Hindlimb muscle (tissue), 1 donor: ENCODE measurements at regions not wholly inside any gene's neighbourhood (a gene's known extent, or its start where the extent isn't known, plus 50 kb on each side); places are given as distances from the start of the nearest gene placed in this dataset.
"Not testable (repeated sequence)": the region's sequence is repeated elsewhere in the genome, so short reads cannot be mapped to it uniquely, and the experiment has no call there.

Source experiments
- DNase-seq: peaks from one replicate; pipeline ENCODE4 v3.0.0-alpha.2; 2013

- no peak for DNase-seq
Measured at GRCh38 chr1:232579958-232580941, 49.7 kb downstream of the SIPA1L2 start.

- no peak for DNase-seq
Measured at GRCh38 chr1:232579466-232579865, 50.5 kb downstream of the SIPA1L2 start.

- DNase-seq = no peak
Measured at GRCh38 chr1:232578651-232579195, 51.2 kb downstream of the SIPA1L2 start.

GRCh38 chr1:232577772-232578171, 52.2 kb downstream of the SIPA1L2 start:
- DNase-seq = no peak

- DNase-seq = no peak
Measured at GRCh38 chr1:232576537-232576936, 53.4 kb downstream of the SIPA1L2 start.

GRCh38 chr1:232575763-232576040, 54.2 kb downstream of the SIPA1L2 start:
- DNase-seq = no peak

GRCh38 chr1:232574889-232575762, 54.8 kb downstream of the SIPA1L2 start:
- DNase-seq = no peak

GRCh38 chr1:232574077-232574476, 55.9 kb downstream of the SIPA1L2 start:
- no peak for DNase-seq

- no peak for DNase-seq
Measured at GRCh38 chr1:232571523-232571922, 58.4 kb downstream of the SIPA1L2 start.

- DNase-seq = no peak
Measured at GRCh38 chr1:232570007-232570406, 59.9 kb downstream of the SIPA1L2 start.

GRCh38 chr1:232569554-232569921, 60.4 kb downstream of the SIPA1L2 start:
- not testable (repeated sequence) for DNase-seq

GRCh38 chr1:232568906-232569553, 60.9 kb downstream of the SIPA1L2 start:
- DNase-seq = no peak

- DNase-seq = no peak
Measured at GRCh38 chr1:232568331-232568852, 61.5 kb downstream of the SIPA1L2 start.

GRCh38 chr1:232566093-232566492, 63.8 kb downstream of the SIPA1L2 start:
- DNase-seq = no peak

GRCh38 chr1:232562855-232563510, 67.0 kb downstream of the SIPA1L2 start:
- DNase-seq = no peak

GRCh38 chr1:232561381-232561780, 68.6 kb downstream of the SIPA1L2 start:
- no peak for DNase-seq

- no peak for DNase-seq
Measured at GRCh38 chr1:232560940-232561339, 69.0 kb downstream of the SIPA1L2 start.

- DNase-seq = no peak
Measured at GRCh38 chr1:232558954-232559353, 71.0 kb downstream of the SIPA1L2 start.

GRCh38 chr1:232557502-232558191, 72.3 kb downstream of the SIPA1L2 start:
- no peak for DNase-seq

GRCh38 chr1:232557096-232557495, 72.8 kb downstream of the SIPA1L2 start:
- DNase-seq = no peak

GRCh38 chr1:232556351-232556750, 73.6 kb downstream of the SIPA1L2 start:
- no peak for DNase-seq
